Activated CD4-positive, alpha-beta T cell treated with anti-CD3 and anti-CD28 coated beads, Interleukin-2, amount 50 U/mL, for 48 hours (primary cell): ENCODE measurements at regions not wholly inside any gene's neighbourhood (a gene's known extent, or its start where the extent isn't known, plus 50 kb on each side); places are given as distances from the start of the nearest gene placed in this dataset.
"Not testable (repeated sequence)": the region's sequence is repeated elsewhere in the genome, so short reads cannot be mapped to it uniquely, and the experiment has no call there.

Source experiments
- DNase-seq, 2 experiments: peaks; one replicate each; pipeline ENCODE4 v3.0.0-alpha.2; 2020

GRCh38 chr14:39499514-39499913 is 67.3 kb upstream of the FBXO33 start:
- no peak for DNase-seq

GRCh38 chr14:39497677-39498076 is 65.4 kb upstream of the FBXO33 start:
- DNase-seq: not testable (repeated sequence)

GRCh38 chr14:39492267-39492666 is 60.0 kb upstream of the FBXO33 start:
- DNase-seq: no peak

GRCh38 chr14:39491134-39491571 is 58.9 kb upstream of the FBXO33 start:
- DNase-seq: no peak

DNA sequence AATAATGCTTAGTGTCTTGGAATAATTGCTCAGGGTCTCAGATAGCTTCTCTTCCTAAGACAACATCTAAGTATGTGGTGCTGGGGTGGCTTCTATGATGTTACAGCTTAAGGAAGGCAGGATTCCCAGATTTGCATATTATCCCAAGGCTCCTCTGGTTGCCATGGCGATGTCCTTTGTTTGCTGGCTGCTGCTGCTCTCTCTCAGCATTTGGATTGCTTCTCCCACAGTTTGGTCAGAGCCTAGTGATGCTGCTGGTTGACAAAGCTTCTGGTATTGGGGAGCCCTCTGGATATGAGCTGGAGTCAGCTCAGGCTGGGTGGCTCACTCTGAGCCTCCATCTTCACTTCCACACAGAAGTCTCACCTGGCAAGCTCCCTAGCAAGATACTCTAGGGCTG is 56.4 kb upstream of the FBXO33 start:
- DNase-seq: no peak

- no peak for DNase-seq
Measured at GRCh38 chr14:39483682-39484081, 51.4 kb upstream of the FBXO33 start.
